GM12892 (cell line): ENCODE measurements at regions not wholly inside any gene's neighbourhood (a gene's known extent, or its start where the extent isn't known, plus 50 kb on each side); places are given as distances from the start of the nearest gene placed in this dataset.

ENCODE experiments used
- POLR2A ChIP-seq: IDR thresholded peaks from 2 replicates; pipeline ENCODE4 v1.6.1; 2011; ENCODE audit warnings: low read depth, low read length, control low read depth
- POLR2AphosphoS5 ChIP-seq: IDR thresholded peaks from 2 replicates; pipeline ENCODE4 v1.6.1; 2011; ENCODE audit warnings: low read depth, low read length, control low read depth

- TF ChIP-seq POLR2A (no peak), POLR2AphosphoS5 (no peak)
Measured at GRCh38 chr5:4375640-4376039, 764.5 kb upstream of the ADAMTS16 start.
